Liver (tissue), 8 donors: ENCODE measurements at regions not wholly inside any gene's neighbourhood (a gene's known extent, or its start where the extent isn't known, plus 50 kb on each side); places are given as distances from the start of the nearest gene placed in this dataset.
A peak's percentile ranks its signal among the peaks of the same experiment; 100 is the strongest.

Source experiments
- DNase-seq: peaks from one replicate; pipeline ENCODE4 v3.0.0-alpha.2; 2017; ENCODE audit warnings: low spot score
- H3K27ac ChIP-seq, 2 donors: one replicate each; pipeline ENCODE4 v1.7.0; 2013; ENCODE audit warnings: inconsistent platforms in 2 of 2, low read length in 2 of 2, control low read depth in 1 of 2, low read depth in 1 of 2, mild to moderate bottlenecking in 1 of 2
- H3K27me3 ChIP-seq, 4 donors: one replicate each; pipeline versions ENCODE4 v1.6.1 to v1.7.0; 2013; ENCODE audit warnings: low read length in 3 of 4, inconsistent platforms in 1 of 4, mild to moderate bottlenecking in 1 of 4, moderate library complexity in 1 of 4; ENCODE audit not compliant: control insufficient read depth in 4 of 4, insufficient read depth in 4 of 4
- H3K36me3 ChIP-seq, 4 donors: one replicate each; pipeline versions ENCODE4 v1.6.1 to v1.7.0; 2013; ENCODE audit warnings: low read length in 3 of 4, mild to moderate bottlenecking in 3 of 4, low read depth in 1 of 4, moderate library complexity in 1 of 4; ENCODE audit not compliant: control insufficient read depth in 4 of 4, insufficient read depth in 3 of 4
- H3K4me1 ChIP-seq, 4 donors: one replicate each; pipeline versions ENCODE4 v1.6.1 to v1.7.0; 2013; ENCODE audit warnings: low read length in 3 of 4, mild to moderate bottlenecking in 3 of 4, moderate library complexity in 1 of 4; ENCODE audit not compliant: control insufficient read depth in 4 of 4, insufficient read depth in 4 of 4
- H3K4me3 ChIP-seq, 3 donors: one replicate each; pipeline versions ENCODE4 v1.6.1 to v1.7.0; 2013; ENCODE audit warnings: low read length in 3 of 3, control low read depth in 1 of 3, low read depth in 1 of 3, mild to moderate bottlenecking in 1 of 3
- H3K9ac ChIP-seq, 2 donors: one replicate each; pipeline ENCODE4 v1.7.0; 2013; ENCODE audit warnings: low read length in 2 of 2, mild to moderate bottlenecking in 2 of 2, moderate library complexity in 2 of 2, control low read depth in 1 of 2, low read depth in 1 of 2
- H3K9me3 ChIP-seq, 4 donors: one replicate each; pipeline versions ENCODE4 v1.6.1 to v1.7.0; 2013; ENCODE audit warnings: low read length in 3 of 4; ENCODE audit not compliant: control insufficient read depth in 4 of 4
- ATF3 ChIP-seq: IDR thresholded peaks from 2 replicates; pipeline ENCODE4 v1.6.1; 2016; ENCODE audit warnings: antibody characterized with exemption
- CTCF ChIP-seq: fragments of 150-350 bp; IDR thresholded peaks from 2 replicates; pipeline ENCODE4 v1.5.1; 2017; ENCODE audit warnings: improper control_type of control experiment, low read depth, low read length; ENCODE audit not compliant: missing input control
- EGR1 ChIP-seq, 2 donors: IDR thresholded peaks; 2 replicates each; pipeline ENCODE4 v1.6.1; 2016 to 2018; ENCODE audit warnings: antibody characterized with exemption in 2 of 2, low read depth in 2 of 2
- FOXA1 ChIP-seq: IDR thresholded peaks from 2 replicates; pipeline ENCODE4 v1.6.1; 2016; ENCODE audit warnings: antibody characterized with exemption
- FOXA2 ChIP-seq: IDR thresholded peaks from 2 replicates; pipeline ENCODE4 v1.6.1; 2016; ENCODE audit warnings: antibody characterized with exemption
- GABPA ChIP-seq, 2 donors: IDR thresholded peaks in 1 of 2; conservative IDR thresholded peaks in 1 of 2; 2 replicates each; pipeline ENCODE4 v1.6.1; 2016; ENCODE audit warnings: antibody characterized with exemption in 2 of 2, mild to moderate bottlenecking in 1 of 2, moderate library complexity in 1 of 2
- HNF4A ChIP-seq, 2 donors: conservative IDR thresholded peaks; 2 replicates each; pipeline ENCODE4 v1.6.1; 2016; ENCODE audit warnings: antibody characterized with exemption in 2 of 2, mild to moderate bottlenecking in 2 of 2
- HNF4G ChIP-seq: IDR thresholded peaks from 2 replicates; pipeline ENCODE4 v1.6.1; 2016; ENCODE audit warnings: antibody characterized with exemption
- JUND ChIP-seq, 2 donors: IDR thresholded peaks; 2 replicates each; pipeline ENCODE4 v1.6.1; 2016; ENCODE audit warnings: antibody characterized with exemption in 2 of 2
- MAX ChIP-seq: IDR thresholded peaks from 2 replicates; pipeline ENCODE4 v1.6.1; 2016; ENCODE audit warnings: antibody characterized with exemption
- NR2F2 ChIP-seq: IDR thresholded peaks from 2 replicates; pipeline ENCODE4 v1.6.1; 2016; ENCODE audit warnings: antibody characterized with exemption
- RAD21 ChIP-seq, 2 donors: IDR thresholded peaks; 2 replicates each; pipeline ENCODE4 v1.6.1; 2016; ENCODE audit warnings: antibody characterized with exemption in 2 of 2, mild to moderate bottlenecking in 2 of 2
- REST ChIP-seq: IDR thresholded peaks from 2 replicates; pipeline ENCODE4 v1.6.1; 2016; ENCODE audit warnings: antibody characterized with exemption, mild to moderate bottlenecking
- RXRA ChIP-seq, 2 donors: IDR thresholded peaks; 2 replicates each; pipeline ENCODE4 v1.6.1; 2017 to 2018; ENCODE audit warnings: antibody characterized with exemption in 2 of 2, mild to moderate bottlenecking in 1 of 2
- TAF1 ChIP-seq: conservative IDR thresholded peaks from 2 replicates; pipeline ENCODE4 v1.6.1; 2016; ENCODE audit warnings: antibody characterized with exemption, mild to moderate bottlenecking
- YY1 ChIP-seq: IDR thresholded peaks from 2 replicates; pipeline ENCODE4 v1.6.1; 2016; ENCODE audit warnings: antibody characterized with exemption, mild to moderate bottlenecking
- ZBTB33 ChIP-seq: IDR thresholded peaks from 2 replicates; pipeline ENCODE4 v1.6.1; 2016; ENCODE audit warnings: antibody characterized with exemption
- WGBS: extraction: QIAGEN DNeasy Blood & Tissue Kit; methylation state at CpG from one replicate; pipeline ENCODE4 v1.1.7; 2013; 5-methylcytosine and 5-hydroxymethylcytosine counted together
- donor health status: healthy.
- donor health status: healthy.
- donor health status: healthy.
- donor health status: healthy.
- donor health status: healthy.

- H3K4me3 ChIP-seq, result no peak overlapping the region
- no peak for DNase-seq
- 44% methylated on average over 8 of the region's 8 CpGs for WGBS
Observed at GRCh38 chr21:35400233-35400939, 351.3 kb upstream of the RUNX1 start.

More at GRCh38 chr21:35400233-35400939, 351.3 kb upstream of the RUNX1 start:
- TF ChIP-seq HNF4A (conservative IDR thresholded peaks at IDR 0.05) (peak in 1 of 2 donors; percentile 11), CTCF (peak; percentile 57), ZBTB33 (no peak), RXRA (IDR thresholded peaks at IDR 0.05) (peak in 1 of 2 donors; percentile 14), FOXA2 (no peak), JUND (IDR thresholded peaks at IDR 0.05) (no peak), HNF4G (no peak), GABPA (IDR thresholded peaks at IDR 0.05 in 1 of 2, conservative IDR thresholded peaks at IDR 0.05 in 1 of 2) (no peak), EGR1 (IDR thresholded peaks at IDR 0.05; ENCODE audit: low read depth in 2 of 2) (no peak), TAF1 (no peak), RAD21 (IDR thresholded peaks at IDR 0.05) (peak; percentile 91 to 94), ATF3 (no peak), YY1 (peak; percentile 20), FOXA1 (no peak), NR2F2 (no peak), REST (no peak), MAX (no peak)
- H3K27ac ChIP-seq, result no peak overlapping the region
- H3K9me3 ChIP-seq, result no peaks in the 10 kb centered on the region
- no peaks in the 10 kb centered on the region for H3K36me3 ChIP-seq
- H3K27me3 ChIP-seq, result peaks cover 0 to 2% (median 0%) of the 10 kb centered on the region in 4 donors
- H3K9ac ChIP-seq, result no peak overlapping the region
- no peaks in the 10 kb centered on the region for H3K4me1 ChIP-seq
